ENCODE measurements at regions not wholly inside any gene's neighbourhood (a gene's known extent, or its start where the extent isn't known, plus 50 kb on each side); places are given as distances from the start of the nearest gene placed in this dataset.

GRCh38 chr5:133777951-133778350 lies 165.6 kb upstream of the FSTL4 start:
- no peak overlapping the region for H2AFZ ChIP-seq (ENCODE audit: low read length)
- H3F3A ChIP-seq (ENCODE audit: insufficient read depth, low read length) = no peaks in the 10 kb centered on the region
- H4K20me1 ChIP-seq (ENCODE audit: insufficient read depth, low read length) = no peaks in the 10 kb centered on the region
- no peaks in the 10 kb centered on the region for H3K79me2 ChIP-seq (ENCODE audit: insufficient read depth, low read length)
- no peak for TF ChIP-seq CTCF (IDR thresholded peaks at IDR 0.05; ENCODE audit: low read length)
- no peak for TF ChIP-seq EZH2 (IDR thresholded peaks at IDR 0.05; ENCODE audit: borderline replicate concordance, low read length)
- H3K36me3 ChIP-seq (ENCODE audit: insufficient read depth, low read length) = no peaks in the 10 kb centered on the region
- peaks cover 5% of the 10 kb centered on the region; the same call in 1 of the 2 replicates for H3K27me3 ChIP-seq (ENCODE audit: insufficient read depth, low read length)
- no peak overlapping the region for H3K9ac ChIP-seq (ENCODE audit: low read length)
- H3K4me1 ChIP-seq (ENCODE audit: insufficient read depth, low read length, severe bottlenecking) = no peaks in the 10 kb centered on the region
- no peak overlapping the region for H3K4me2 ChIP-seq (ENCODE audit: low read length)
- H3K9me3 ChIP-seq (ENCODE audit: low read length) = no peaks in the 10 kb centered on the region
- H3K9me2 ChIP-seq (ENCODE audit: low read depth, low read length) = no peaks in the 10 kb centered on the region
- no peak overlapping the region for H3K4me3 ChIP-seq (ENCODE audit: low read depth, low read length, poor library complexity, severe bottlenecking)
- H3K27ac ChIP-seq (ENCODE audit: low read depth, low read length, poor library complexity, severe bottlenecking) = no peak overlapping the region

- no peak overlapping the region for H2AFZ ChIP-seq (ENCODE audit: low read length)
- H3K9me3 ChIP-seq (ENCODE audit: low read length) = no peaks in the 10 kb centered on the region
- no peaks in the 10 kb centered on the region for H3K36me3 ChIP-seq (ENCODE audit: insufficient read depth, low read length)
- H3K4me2 ChIP-seq (ENCODE audit: low read length) = no peak overlapping the region
- TF ChIP-seq EZH2 (IDR thresholded peaks at IDR 0.05; ENCODE audit: borderline replicate concordance, low read length) (no peak), CTCF (IDR thresholded peaks at IDR 0.05; ENCODE audit: low read length) (no peak)
- H3K79me2 ChIP-seq (ENCODE audit: insufficient read depth, low read length) = no peaks in the 10 kb centered on the region
- H3K27ac ChIP-seq (ENCODE audit: low read depth, low read length, poor library complexity, severe bottlenecking) = no peak overlapping the region
- H3K9ac ChIP-seq (ENCODE audit: low read length) = no peak overlapping the region
- H4K20me1 ChIP-seq (ENCODE audit: insufficient read depth, low read length) = no peaks in the 10 kb centered on the region
- H3K27me3 ChIP-seq (ENCODE audit: insufficient read depth, low read length) = no peaks in the 10 kb centered on the region
- no peak overlapping the region for H3K4me3 ChIP-seq (ENCODE audit: low read depth, low read length, poor library complexity, severe bottlenecking)
- H3K4me1 ChIP-seq (ENCODE audit: insufficient read depth, low read length, severe bottlenecking) = no peaks in the 10 kb centered on the region
- no peaks in the 10 kb centered on the region for H3F3A ChIP-seq (ENCODE audit: insufficient read depth, low read length)
- no peaks in the 10 kb centered on the region for H3K9me2 ChIP-seq (ENCODE audit: low read depth, low read length)
These were observed 163.4 kb upstream of the FSTL4 start for GRCh38 chr5:133775584-133776304.

GRCh38 chr5:133773247-133774202 lies 161.2 kb upstream of the FSTL4 start:
- H3K9me2 ChIP-seq (ENCODE audit: low read depth, low read length) = no peaks in the 10 kb centered on the region
- no peaks in the 10 kb centered on the region for H3F3A ChIP-seq (ENCODE audit: insufficient read depth, low read length)
- H2AFZ ChIP-seq (ENCODE audit: low read length) = no peak overlapping the region
- no peaks in the 10 kb centered on the region for H3K4me1 ChIP-seq (ENCODE audit: insufficient read depth, low read length, severe bottlenecking)
- H3K27ac ChIP-seq (ENCODE audit: low read depth, low read length, poor library complexity, severe bottlenecking) = no peak overlapping the region
- no peaks in the 10 kb centered on the region for H4K20me1 ChIP-seq (ENCODE audit: insufficient read depth, low read length)
- no peaks in the 10 kb centered on the region for H3K79me2 ChIP-seq (ENCODE audit: insufficient read depth, low read length)
- H3K4me2 ChIP-seq (ENCODE audit: low read length) = no peak overlapping the region
- no peak overlapping the region for H3K4me3 ChIP-seq (ENCODE audit: low read depth, low read length, poor library complexity, severe bottlenecking)
- TF ChIP-seq EZH2 (IDR thresholded peaks at IDR 0.05; ENCODE audit: borderline replicate concordance, low read length) (no peak), CTCF (IDR thresholded peaks at IDR 0.05; ENCODE audit: low read length) (no peak)
- H3K36me3 ChIP-seq (ENCODE audit: insufficient read depth, low read length) = no peaks in the 10 kb centered on the region
- H3K9ac ChIP-seq (ENCODE audit: low read length) = no peak overlapping the region
- no peaks in the 10 kb centered on the region for H3K27me3 ChIP-seq (ENCODE audit: insufficient read depth, low read length)
- H3K9me3 ChIP-seq (ENCODE audit: low read length) = no peaks in the 10 kb centered on the region

Measured in OCI-LY1 (cell line).